EH (cell line): ENCODE measurements at regions not wholly inside any gene's neighbourhood (a gene's known extent, or its start where the extent isn't known, plus 50 kb on each side); places are given as distances from the start of the nearest gene placed in this dataset.
"Not testable (repeated sequence)": the region's sequence is repeated elsewhere in the genome, so short reads cannot be mapped to it uniquely, and the experiment has no call there.

Experiments used
- DNase-seq: peaks from one replicate; pipeline ENCODE4 v3.0.0-alpha.2; 2015; ENCODE audit warnings: low read depth

GRCh38 chr4:179278647-179279046, 1836.4 kb upstream of the AGA start:
- DNase-seq = no peak

GRCh38 chr4:179285696-179286095, 1843.5 kb upstream of the AGA start:
- no peak for DNase-seq

- no peak for DNase-seq
These were observed 1849.4 kb upstream of the AGA start for GRCh38 chr4:179291657-179292056.

GRCh38 chr4:179292468-179292867, 1850.2 kb upstream of the AGA start:
- DNase-seq = no peak

- DNase-seq = peak; percentile 27
These were observed 1865.3 kb upstream of the AGA start for GRCh38 chr4:179307297-179308136.

GRCh38 chr4:179313823-179314222, 1871.6 kb upstream of the AGA start:
- DNase-seq = no peak

- DNase-seq = no peak
These were observed 1882.9 kb upstream of the AGA start for GRCh38 chr4:179325181-179325580.

GRCh38 chr4:179328627-179329026, 1886.4 kb upstream of the AGA start:
- no peak for DNase-seq

- DNase-seq = no peak
These were observed 1889.1 kb upstream of the AGA start for GRCh38 chr4:179331362-179331761.

- DNase-seq = no peak
These were observed 1902.6 kb upstream of the AGA start for GRCh38 chr4:179344861-179345260.

GRCh38 chr4:179352221-179352620, 1910.0 kb upstream of the AGA start:
- DNase-seq = no peak

- no peak for DNase-seq
These were observed 1911.5 kb upstream of the AGA start for GRCh38 chr4:179353786-179354185.

GRCh38 chr4:179361978-179362486, 1919.8 kb upstream of the AGA start:
- no peak for DNase-seq

GRCh38 chr4:179365932-179366331, 1923.7 kb upstream of the AGA start:
- not testable (repeated sequence) for DNase-seq

GRCh38 chr4:179372242-179372641, 1930.0 kb upstream of the AGA start:
- DNase-seq = no peak

- DNase-seq = no peak
These were observed 1930.5 kb upstream of the AGA start for GRCh38 chr4:179372746-179373145.

- not testable (repeated sequence) for DNase-seq
These were observed 1936.6 kb upstream of the AGA start for GRCh38 chr4:179378847-179379246.

- DNase-seq = no peak
These were observed 1950.5 kb upstream of the AGA start for GRCh38 chr4:179392787-179393186.

GRCh38 chr4:179398414-179398813, 1956.2 kb upstream of the AGA start:
- no peak for DNase-seq

GRCh38 chr4:179399054-179399782, 1957.0 kb upstream of the AGA start:
- DNase-seq = no peak

- no peak for DNase-seq
These were observed 1973.0 kb upstream of the AGA start for GRCh38 chr4:179415037-179415846.

- no peak for DNase-seq
These were observed 1973.6 kb upstream of the AGA start for GRCh38 chr4:179415847-179416223.
